ENCODE measurements at regions not wholly inside any gene's neighbourhood (a gene's known extent, or its start where the extent isn't known, plus 50 kb on each side); places are given as distances from the start of the nearest gene placed in this dataset.

- H3F3A ChIP-seq (ENCODE audit: low read depth), result no peaks in the 10 kb centered on the region
- no peak overlapping the region for H3K4me2 ChIP-seq (ENCODE audit: low read depth, low read length, poor library complexity, severe bottlenecking)
- no peaks in the 10 kb centered on the region for H3K27me3 ChIP-seq (ENCODE audit: insufficient read depth, low read length, poor library complexity, severe bottlenecking)
- H3K9ac ChIP-seq (ENCODE audit: low read depth, low read length, poor library complexity, severe bottlenecking), result no peak overlapping the region
- H3K9me2 ChIP-seq (replicated peaks; ENCODE audit: low read depth, low read length), result no peaks in the 10 kb centered on the region
- no peaks in the 10 kb centered on the region for H3K4me1 ChIP-seq (ENCODE audit: insufficient read depth, low read length, poor library complexity, severe bottlenecking)
- H3K79me2 ChIP-seq (ENCODE audit: insufficient read depth, low read length), result no peaks in the 10 kb centered on the region
- H4K20me1 ChIP-seq (ENCODE audit: insufficient read depth, low read length, poor library complexity, severe bottlenecking), result no peaks in the 10 kb centered on the region
- TF ChIP-seq CTCF (conservative IDR thresholded peaks at IDR 0.05; ENCODE audit: low read length) (no peak), EZH2phosphoT487 (IDR thresholded peaks at IDR 0.05; ENCODE audit: borderline replicate concordance) (no peak)
- H3K36me3 ChIP-seq (ENCODE audit: insufficient read depth, low read length), result no peaks in the 10 kb centered on the region
- H2AFZ ChIP-seq (ENCODE audit: low read length), result no peak overlapping the region
- no peak overlapping the region for H3K4me3 ChIP-seq (ENCODE audit: low read length, poor library complexity, severe bottlenecking)
- H3K9me3 ChIP-seq (ENCODE audit: insufficient read depth, low read depth, low read length), result no peaks in the 10 kb centered on the region
These were observed 137.4 kb upstream of the GRB10 start for GRCh38 chr7:50920031-50920635.

GRCh38 chr7:50915621-50916020 is 132.9 kb upstream of the GRB10 start:
- no peaks in the 10 kb centered on the region for H3K27me3 ChIP-seq (ENCODE audit: insufficient read depth, low read length, poor library complexity, severe bottlenecking)
- H3K79me2 ChIP-seq (ENCODE audit: insufficient read depth, low read length), result no peaks in the 10 kb centered on the region
- H3K36me3 ChIP-seq (ENCODE audit: insufficient read depth, low read length), result no peaks in the 10 kb centered on the region
- no peaks in the 10 kb centered on the region for H3K9me2 ChIP-seq (replicated peaks; ENCODE audit: low read depth, low read length)
- TF ChIP-seq EZH2phosphoT487 (IDR thresholded peaks at IDR 0.05; ENCODE audit: borderline replicate concordance) (no peak), CTCF (conservative IDR thresholded peaks at IDR 0.05; ENCODE audit: low read length) (no peak)
- H3K4me3 ChIP-seq (ENCODE audit: low read length, poor library complexity, severe bottlenecking), result no peak overlapping the region
- H3K9me3 ChIP-seq (ENCODE audit: insufficient read depth, low read depth, low read length), result no peaks in the 10 kb centered on the region
- H4K20me1 ChIP-seq (ENCODE audit: insufficient read depth, low read length, poor library complexity, severe bottlenecking), result no peaks in the 10 kb centered on the region
- H2AFZ ChIP-seq (ENCODE audit: low read length), result no peak overlapping the region
- no peaks in the 10 kb centered on the region for H3F3A ChIP-seq (ENCODE audit: low read depth)
- H3K4me2 ChIP-seq (ENCODE audit: low read depth, low read length, poor library complexity, severe bottlenecking), result no peak overlapping the region
- H3K4me1 ChIP-seq (ENCODE audit: insufficient read depth, low read length, poor library complexity, severe bottlenecking), result no peaks in the 10 kb centered on the region
- no peak overlapping the region for H3K9ac ChIP-seq (ENCODE audit: low read depth, low read length, poor library complexity, severe bottlenecking)

GRCh38 chr7:50914460-50914859 is 131.8 kb upstream of the GRB10 start:
- Histone ChIP-seq H3F3A (ENCODE audit: low read depth) (no peaks in the 10 kb centered on the region), H3K79me2 (ENCODE audit: insufficient read depth, low read length) (no peaks in the 10 kb centered on the region), H2AFZ (ENCODE audit: low read length) (no peak overlapping the region), H3K9me2 (replicated peaks; ENCODE audit: low read depth, low read length) (no peaks in the 10 kb centered on the region), H3K4me3 (ENCODE audit: low read length, poor library complexity, severe bottlenecking) (no peak overlapping the region), H3K9me3 (ENCODE audit: insufficient read depth, low read depth, low read length) (no peaks in the 10 kb centered on the region), H3K4me2 (ENCODE audit: low read depth, low read length, poor library complexity, severe bottlenecking) (no peak overlapping the region), H4K20me1 (ENCODE audit: insufficient read depth, low read length, poor library complexity, severe bottlenecking) (no peaks in the 10 kb centered on the region), H3K27me3 (ENCODE audit: insufficient read depth, low read length, poor library complexity, severe bottlenecking) (no peaks in the 10 kb centered on the region), H3K9ac (ENCODE audit: low read depth, low read length, poor library complexity, severe bottlenecking) (no peak overlapping the region), H3K36me3 (ENCODE audit: insufficient read depth, low read length) (no peaks in the 10 kb centered on the region), H3K4me1 (ENCODE audit: insufficient read depth, low read length, poor library complexity, severe bottlenecking) (no peaks in the 10 kb centered on the region)
- TF ChIP-seq EZH2phosphoT487 (IDR thresholded peaks at IDR 0.05; ENCODE audit: borderline replicate concordance), result no peak
- no peak for TF ChIP-seq CTCF (conservative IDR thresholded peaks at IDR 0.05; ENCODE audit: low read length)

Measured in Loucy (cell line).